ENCODE measurements at regions not wholly inside any gene's neighbourhood (a gene's known extent, or its start where the extent isn't known, plus 50 kb on each side); places are given as distances from the start of the nearest gene placed in this dataset.

DNA sequence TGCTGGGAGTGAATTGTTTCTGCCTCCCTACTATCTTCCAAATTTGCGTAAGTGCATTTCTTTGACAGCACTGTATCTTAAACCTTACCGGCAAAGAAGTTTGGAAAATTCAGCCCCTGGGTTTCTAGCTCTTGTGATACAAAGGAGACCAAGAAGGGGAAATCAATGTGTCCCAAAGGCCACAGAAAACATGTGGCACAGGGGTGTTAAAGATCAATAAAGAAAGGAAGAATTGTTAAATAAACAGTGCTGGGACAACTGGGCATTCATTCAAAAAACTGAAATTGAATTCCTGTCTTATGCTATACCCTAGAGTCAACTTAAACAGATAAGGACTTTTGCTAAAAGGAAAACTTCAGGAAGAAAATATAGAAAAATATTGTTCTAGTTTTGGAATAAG is 328.1 kb downstream of the MAN2A1 start:
- TF ChIP-seq, protein P1, sequence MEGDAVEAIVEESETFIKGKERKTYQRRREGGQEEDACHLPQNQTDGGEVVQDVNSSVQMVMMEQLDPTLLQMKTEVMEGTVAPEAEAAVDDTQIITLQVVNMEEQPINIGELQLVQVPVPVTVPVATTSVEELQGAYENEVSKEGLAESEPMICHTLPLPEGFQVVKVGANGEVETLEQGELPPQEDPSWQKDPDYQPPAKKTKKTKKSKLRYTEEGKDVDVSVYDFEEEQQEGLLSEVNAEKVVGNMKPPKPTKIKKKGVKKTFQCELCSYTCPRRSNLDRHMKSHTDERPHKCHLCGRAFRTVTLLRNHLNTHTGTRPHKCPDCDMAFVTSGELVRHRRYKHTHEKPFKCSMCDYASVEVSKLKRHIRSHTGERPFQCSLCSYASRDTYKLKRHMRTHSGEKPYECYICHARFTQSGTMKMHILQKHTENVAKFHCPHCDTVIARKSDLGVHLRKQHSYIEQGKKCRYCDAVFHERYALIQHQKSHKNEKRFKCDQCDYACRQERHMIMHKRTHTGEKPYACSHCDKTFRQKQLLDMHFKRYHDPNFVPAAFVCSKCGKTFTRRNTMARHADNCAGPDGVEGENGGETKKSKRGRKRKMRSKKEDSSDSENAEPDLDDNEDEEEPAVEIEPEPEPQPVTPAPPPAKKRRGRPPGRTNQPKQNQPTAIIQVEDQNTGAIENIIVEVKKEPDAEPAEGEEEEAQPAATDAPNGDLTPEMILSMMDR (conservative IDR thresholded peaks at IDR 0.05; ENCODE audit: low read depth, low read length): no peak
- H3K4me3 ChIP-seq (ENCODE audit: low read depth, low read length): no peak overlapping the region
- DNase-seq (ENCODE audit: low read depth): no peak

DNA sequence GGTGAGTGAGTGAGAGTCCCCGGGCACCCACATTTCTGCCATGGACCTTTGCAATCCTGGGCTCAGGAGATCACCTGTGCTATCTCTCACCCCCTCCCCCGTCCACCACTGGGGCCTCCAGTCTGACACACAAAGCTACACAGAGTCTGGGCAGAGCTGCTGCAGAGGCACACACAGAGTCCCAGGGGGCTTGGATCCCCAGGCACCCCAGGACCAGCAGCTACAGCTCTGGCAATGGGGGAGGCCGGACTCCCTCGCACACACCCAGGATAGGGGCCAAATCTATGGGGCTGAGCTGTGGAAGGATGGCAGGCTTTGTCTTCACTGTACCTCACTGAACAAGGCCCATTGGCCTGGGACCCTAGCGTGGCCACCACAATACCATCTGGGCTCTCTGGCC is 328.8 kb downstream of the MAN2A1 start:
- TF ChIP-seq, protein P1 (conservative IDR thresholded peaks at IDR 0.05; ENCODE audit: low read depth, low read length): no peak
- H3K4me3 ChIP-seq (ENCODE audit: low read depth, low read length): no peak overlapping the region
- DNase-seq (ENCODE audit: low read depth): no peak

DNA sequence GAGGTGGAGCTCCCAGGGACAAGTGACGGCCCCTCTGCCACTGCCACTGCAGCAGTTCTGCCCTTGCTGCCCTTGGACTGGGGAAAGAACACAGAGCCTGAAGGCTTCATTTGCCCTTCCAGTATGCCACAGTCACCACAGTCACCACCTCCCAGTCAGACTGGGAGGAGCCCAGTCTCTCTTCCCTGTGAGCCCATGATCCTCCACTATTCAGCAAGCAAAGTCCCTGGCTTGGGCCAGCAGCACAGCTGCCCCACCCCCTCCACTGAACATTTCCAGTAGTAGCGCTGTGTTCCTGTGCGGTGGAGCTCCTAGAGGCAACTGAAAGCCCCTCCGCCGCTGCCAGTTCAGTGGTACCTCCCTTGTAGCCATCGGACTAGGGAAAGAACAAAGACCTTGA is 329.4 kb downstream of the MAN2A1 start:
- TF ChIP-seq, protein P1 (conservative IDR thresholded peaks at IDR 0.05; ENCODE audit: low read depth, low read length): no peak
- DNase-seq (ENCODE audit: low read depth): no peak
- H3K4me3 ChIP-seq (ENCODE audit: low read depth, low read length): no peak overlapping the region

DNA sequence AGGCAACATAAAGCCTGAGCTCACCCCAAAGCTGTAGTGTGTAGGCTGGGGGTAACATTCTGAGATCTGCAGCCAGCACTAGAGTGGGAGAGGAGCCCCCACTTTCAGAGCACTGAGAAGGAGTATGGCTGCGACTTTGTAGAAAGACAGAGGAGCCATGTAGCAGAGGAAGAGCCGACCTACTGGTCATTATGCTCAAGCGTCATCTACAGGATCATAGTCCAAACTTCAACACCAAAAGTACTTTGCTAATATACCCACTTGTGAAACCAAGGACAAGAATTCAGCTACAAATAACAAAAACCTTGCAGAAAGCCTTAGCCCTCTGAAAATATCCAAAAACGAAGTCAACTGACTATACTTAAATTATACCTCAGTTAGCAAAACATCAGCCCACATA is 330.1 kb downstream of the MAN2A1 start:
- no peak for DNase-seq (ENCODE audit: low read depth)
- H3K4me3 ChIP-seq (ENCODE audit: low read depth, low read length): no peak overlapping the region
- TF ChIP-seq, protein P1 (conservative IDR thresholded peaks at IDR 0.05; ENCODE audit: low read depth, low read length): no peak

DNA sequence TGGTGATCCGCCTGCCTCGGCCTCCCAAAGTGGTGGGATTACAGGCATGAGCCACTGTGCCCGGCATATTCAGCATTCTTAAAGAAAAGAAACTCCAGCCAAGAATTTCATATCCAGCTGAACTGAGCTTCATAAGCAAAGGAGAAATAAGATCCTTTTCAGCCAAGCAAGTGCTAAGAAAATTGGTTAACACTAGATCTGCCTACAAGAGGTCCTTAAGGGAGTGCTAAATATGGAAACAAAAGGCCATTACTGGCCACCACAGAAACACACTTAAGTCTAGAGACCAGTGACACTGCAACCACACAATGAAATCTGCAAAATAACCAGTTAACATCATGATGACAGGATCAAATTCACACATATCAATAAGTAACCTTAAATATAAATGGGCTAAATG is 331.5 kb downstream of the MAN2A1 start:
- H3K4me3 ChIP-seq (ENCODE audit: low read depth, low read length): no peak overlapping the region
- TF ChIP-seq, protein P1 (conservative IDR thresholded peaks at IDR 0.05; ENCODE audit: low read depth, low read length): no peak
- DNase-seq (ENCODE audit: low read depth): no peak

DNA sequence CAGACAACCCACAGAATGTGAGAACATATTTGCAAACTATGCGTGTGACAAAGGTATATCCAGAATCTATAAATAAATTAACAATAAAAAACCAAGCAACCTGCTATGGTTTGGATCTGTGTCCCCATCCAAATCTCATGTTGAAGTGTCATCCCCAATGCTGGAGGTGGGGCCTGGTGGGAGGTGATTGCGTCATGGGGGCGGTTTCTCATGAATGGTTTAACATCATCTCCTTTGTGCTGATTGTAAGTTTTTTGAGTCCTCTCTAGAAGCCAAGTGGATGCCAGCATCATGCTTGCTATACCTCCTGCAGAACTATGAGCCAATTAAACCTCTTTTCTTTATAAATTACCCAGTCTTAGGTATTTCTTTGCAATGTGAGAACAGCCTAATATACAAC is 335.4 kb downstream of the MAN2A1 start:
- TF ChIP-seq, protein P1 (conservative IDR thresholded peaks at IDR 0.05; ENCODE audit: low read depth, low read length): no peak
- no peak overlapping the region for H3K4me3 ChIP-seq (ENCODE audit: low read depth, low read length)
- DNase-seq (ENCODE audit: low read depth): no peak

DNA sequence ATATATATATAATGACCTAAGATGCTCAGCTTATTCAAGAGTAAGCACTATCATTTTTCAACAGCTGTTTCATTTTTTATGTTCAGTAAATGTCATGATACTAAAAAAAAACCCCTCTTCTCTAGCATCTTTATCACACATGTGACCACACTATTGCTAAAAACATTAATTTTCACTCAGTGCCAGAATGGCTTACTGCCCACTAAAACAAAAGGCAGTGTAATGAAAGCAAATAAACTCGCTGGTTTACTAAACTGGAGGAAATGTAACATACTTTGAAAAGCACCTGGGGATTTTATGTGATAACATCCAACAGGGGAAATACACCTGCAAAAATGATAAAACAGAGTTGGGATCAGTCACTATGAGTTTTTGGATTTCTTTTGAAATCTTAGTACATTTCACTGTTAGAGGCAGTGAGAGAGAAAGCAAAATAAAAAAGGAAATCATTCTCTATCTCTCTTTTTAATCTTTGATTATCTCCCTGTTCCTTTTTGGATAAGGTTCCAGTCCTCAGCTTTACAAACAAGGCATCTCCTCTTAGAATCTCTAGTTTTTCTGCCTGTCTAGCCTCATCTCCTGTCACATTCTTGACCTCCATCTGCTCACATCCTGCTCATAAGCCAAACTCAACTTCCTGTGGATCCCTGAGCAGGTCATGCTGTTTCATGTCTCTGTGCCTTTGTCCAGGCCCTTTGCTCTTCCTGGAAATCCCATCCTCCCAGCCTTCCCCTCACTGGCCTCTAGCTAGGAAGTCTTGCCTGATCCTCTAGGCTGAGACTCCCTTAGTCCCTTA is 338.0 kb downstream of the MAN2A1 start:
- TF ChIP-seq, protein P1 (conservative IDR thresholded peaks at IDR 0.05; ENCODE audit: low read depth, low read length): no peak
- DNase-seq (ENCODE audit: low read depth): peak; percentile 51
- H3K4me3 ChIP-seq (ENCODE audit: low read depth, low read length): no peak overlapping the region

Measured in choroid plexus epithelial cell (primary cell).